Testis (tissue), 2 donors: ENCODE measurements at regions not wholly inside any gene's neighbourhood (a gene's known extent, or its start where the extent isn't known, plus 50 kb on each side); places are given as distances from the start of the nearest gene placed in this dataset.

Experiments
- DNase-seq: peaks from one replicate; pipeline ENCODE4 v3.0.0-alpha.2; 2019
- H3K27ac ChIP-seq, 2 donors: fragments of 200-600 bp; sonication (generic); one replicate each; pipeline ENCODE4 v1.5.1; 2019
- H3K27me3 ChIP-seq: fragments of 200-600 bp; sonication (generic); one replicate; pipeline ENCODE4 v1.5.1; 2019
- H3K36me3 ChIP-seq: fragments of 200-600 bp; sonication (generic); one replicate; pipeline ENCODE4 v1.5.1; 2017; ENCODE audit warnings: low read depth; ENCODE audit errors: missing control alignments
- H3K4me1 ChIP-seq: fragments of 200-600 bp; sonication (generic); one replicate; pipeline ENCODE4 v1.5.1; 2019
- H3K4me3 ChIP-seq, 2 donors: fragments of 200-600 bp; sonication (generic); one replicate each; pipeline ENCODE4 v1.5.1; 2017 to 2019
- H3K9me3 ChIP-seq: fragments of 200-600 bp; sonication (generic); one replicate; pipeline ENCODE4 v1.5.1; 2017
- POLR2A ChIP-seq: fragments of 450-650 bp; IDR thresholded peaks from one replicate; pipeline ENCODE4 v1.6.1; 2017; ENCODE audit warnings: antibody characterized with exemption, mild to moderate bottlenecking, moderate library complexity
- WGBS, 2 donors: methylation state at CpG; one replicate each; pipeline ENCODE4 v1.1.5; 2018; 5-methylcytosine and 5-hydroxymethylcytosine counted together
- intact Hi-C: fragments of 100-400 bp; cut with DNase I; formaldehyde crosslinking; loops from one replicate; pipeline ENCODE4 v1.15.1; 2023; ENCODE audit warnings: low total_unique reads
- TF ChIP-seq, protein P1 (sequence below), 3 experiments: fragments of 450-650 bp in 2 of 3; fragments of 200-600 bp in 1 of 3; sonication (generic) in 1 of 3; IDR thresholded peaks; one replicate each; pipeline ENCODE4 v1.5.1; 2016 to 2019; ENCODE audit warnings: antibody characterized with exemption in 3 of 3, mild to moderate bottlenecking in 2 of 3, moderate library complexity in 1 of 3

DNA sequence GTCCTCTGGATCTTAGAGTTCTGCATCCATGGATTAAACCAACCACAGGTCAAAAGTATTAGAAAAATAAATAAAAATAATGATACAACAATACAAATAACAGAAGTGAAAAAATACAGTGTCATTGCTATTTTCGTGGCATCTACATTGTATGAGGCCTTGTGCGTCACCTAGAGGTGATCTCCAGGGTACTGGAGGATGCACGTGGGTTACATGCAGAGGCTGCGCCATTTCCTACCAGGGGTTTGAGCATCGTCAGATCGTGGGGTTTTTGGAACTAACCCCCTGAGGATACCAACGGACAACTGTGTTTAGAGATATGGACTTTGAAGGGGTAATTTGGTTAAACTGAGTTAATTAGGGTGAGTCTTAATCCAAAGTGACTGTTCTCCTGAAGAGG, 224.7 kb downstream of the ENGASE start:
- no peaks in the 10 kb centered on the region for H3K36me3 ChIP-seq
- intact Hi-C loops, result no loop called here
- no peak overlapping the region for H3K27ac ChIP-seq
- no peaks in the 10 kb centered on the region for H3K9me3 ChIP-seq
- 88 to 91% methylated on average over 7 of the region's 7 CpGs for WGBS, 2 donors
- no peak for DNase-seq
- no peak overlapping the region for H3K4me3 ChIP-seq
- H3K27me3 ChIP-seq, result no peaks in the 10 kb centered on the region
- H3K4me1 ChIP-seq, result no peaks in the 10 kb centered on the region
- TF ChIP-seq, protein P1, sequence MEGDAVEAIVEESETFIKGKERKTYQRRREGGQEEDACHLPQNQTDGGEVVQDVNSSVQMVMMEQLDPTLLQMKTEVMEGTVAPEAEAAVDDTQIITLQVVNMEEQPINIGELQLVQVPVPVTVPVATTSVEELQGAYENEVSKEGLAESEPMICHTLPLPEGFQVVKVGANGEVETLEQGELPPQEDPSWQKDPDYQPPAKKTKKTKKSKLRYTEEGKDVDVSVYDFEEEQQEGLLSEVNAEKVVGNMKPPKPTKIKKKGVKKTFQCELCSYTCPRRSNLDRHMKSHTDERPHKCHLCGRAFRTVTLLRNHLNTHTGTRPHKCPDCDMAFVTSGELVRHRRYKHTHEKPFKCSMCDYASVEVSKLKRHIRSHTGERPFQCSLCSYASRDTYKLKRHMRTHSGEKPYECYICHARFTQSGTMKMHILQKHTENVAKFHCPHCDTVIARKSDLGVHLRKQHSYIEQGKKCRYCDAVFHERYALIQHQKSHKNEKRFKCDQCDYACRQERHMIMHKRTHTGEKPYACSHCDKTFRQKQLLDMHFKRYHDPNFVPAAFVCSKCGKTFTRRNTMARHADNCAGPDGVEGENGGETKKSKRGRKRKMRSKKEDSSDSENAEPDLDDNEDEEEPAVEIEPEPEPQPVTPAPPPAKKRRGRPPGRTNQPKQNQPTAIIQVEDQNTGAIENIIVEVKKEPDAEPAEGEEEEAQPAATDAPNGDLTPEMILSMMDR (IDR thresholded peaks at IDR 0.05), result no peak
- no peak for TF ChIP-seq POLR2A

DNA sequence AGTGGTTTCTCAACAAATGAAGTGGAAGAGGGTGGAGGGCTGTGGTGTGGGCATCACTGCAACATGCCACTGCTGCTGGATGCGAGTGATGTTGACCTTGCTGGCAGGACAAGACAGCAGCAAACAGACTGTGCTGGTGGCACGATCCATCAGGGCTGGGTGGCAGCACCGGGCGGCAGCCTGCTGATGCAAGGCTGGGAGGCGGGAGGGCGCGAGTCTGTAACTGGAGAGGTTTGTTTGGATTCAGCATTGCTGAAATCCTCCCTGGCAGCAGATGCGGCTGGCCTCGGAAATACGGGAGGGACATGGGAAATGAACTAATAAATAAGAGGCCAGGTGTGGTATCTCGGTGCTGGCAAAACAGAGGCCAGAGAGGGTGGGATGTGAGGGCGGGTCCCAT, 224.2 kb downstream of the ENGASE start:
- intact Hi-C loops, result no loop called here
- Histone ChIP-seq H3K27me3 (no peaks in the 10 kb centered on the region), H3K4me3 (no peak overlapping the region), H3K27ac (no peak overlapping the region), H3K9me3 (no peaks in the 10 kb centered on the region), H3K4me1 (no peaks in the 10 kb centered on the region), H3K36me3 (no peaks in the 10 kb centered on the region)
- 82 to 84% methylated on average over 12 of the region's 12 CpGs for WGBS, 2 donors
- no peak for TF ChIP-seq POLR2A
- TF ChIP-seq, protein P1 (IDR thresholded peaks at IDR 0.05), result no peak
- DNase-seq, result no peak

DNA sequence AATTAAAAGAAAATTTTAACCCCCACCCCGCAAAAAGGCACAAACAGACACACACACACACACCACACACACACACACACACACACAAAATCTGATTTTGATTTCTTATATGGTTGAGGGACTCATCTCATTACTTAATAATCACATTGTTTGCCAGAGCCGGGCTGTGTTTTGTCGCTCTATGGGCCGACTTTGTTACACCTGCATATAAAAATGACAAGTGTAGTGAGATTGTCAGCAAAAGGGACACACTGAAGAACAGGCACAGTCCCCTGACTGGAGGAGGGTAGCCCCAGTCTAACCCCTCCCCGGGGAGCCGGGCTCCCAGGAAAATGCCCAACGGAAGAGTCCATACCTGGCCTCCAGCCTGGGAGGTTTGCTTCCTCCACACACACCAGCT, 221.6 kb downstream of the ENGASE start:
- no peak overlapping the region for H3K27ac ChIP-seq
- no peak overlapping the region for H3K4me3 ChIP-seq
- no peaks in the 10 kb centered on the region for H3K36me3 ChIP-seq
- H3K4me1 ChIP-seq, result no peaks in the 10 kb centered on the region
- whole genome bisulfite sequencing, 2 donors, result 87 to 88% methylated on average over 7 of the region's 7 CpGs
- intact Hi-C loops, result no loop called here
- TF ChIP-seq, protein P1 (IDR thresholded peaks at IDR 0.05), result no peak
- TF ChIP-seq POLR2A, result no peak
- no peaks in the 10 kb centered on the region for H3K9me3 ChIP-seq
- no peak for DNase-seq
- no peaks in the 10 kb centered on the region for H3K27me3 ChIP-seq

DNA sequence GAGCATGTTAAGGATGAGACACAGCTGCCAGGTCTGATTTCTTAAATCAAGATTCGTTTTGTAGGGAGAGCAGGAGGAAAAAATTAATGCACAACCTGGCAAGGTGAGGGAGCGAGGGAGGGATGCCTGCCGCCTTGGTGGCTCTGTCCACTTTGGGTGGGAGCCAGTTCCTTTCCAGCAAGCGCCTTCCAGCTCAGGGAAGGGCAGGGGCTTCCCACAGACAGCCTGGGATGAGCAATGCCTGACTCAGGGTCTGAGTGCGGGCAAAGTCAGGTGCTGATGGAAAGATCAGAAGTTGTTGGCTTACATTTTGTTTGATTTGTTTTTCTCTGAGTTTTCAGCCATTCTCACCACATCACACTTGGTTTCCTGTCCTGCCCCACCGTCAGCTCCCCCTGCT, 220.7 kb downstream of the ENGASE start:
- TF ChIP-seq POLR2A, result no peak
- TF ChIP-seq, protein P1 (IDR thresholded peaks at IDR 0.05), result no peak
- intact Hi-C loops, result no loop called here
- Histone ChIP-seq H3K27me3 (no peaks in the 10 kb centered on the region), H3K4me1 (no peaks in the 10 kb centered on the region), H3K36me3 (no peaks in the 10 kb centered on the region), H3K4me3 (no peak overlapping the region), H3K27ac (no peak overlapping the region), H3K9me3 (no peaks in the 10 kb centered on the region)
- 68 to 77% methylated on average over 5 to 6 of the region's 6 CpGs for WGBS, 2 donors
- no peak for DNase-seq

DNA sequence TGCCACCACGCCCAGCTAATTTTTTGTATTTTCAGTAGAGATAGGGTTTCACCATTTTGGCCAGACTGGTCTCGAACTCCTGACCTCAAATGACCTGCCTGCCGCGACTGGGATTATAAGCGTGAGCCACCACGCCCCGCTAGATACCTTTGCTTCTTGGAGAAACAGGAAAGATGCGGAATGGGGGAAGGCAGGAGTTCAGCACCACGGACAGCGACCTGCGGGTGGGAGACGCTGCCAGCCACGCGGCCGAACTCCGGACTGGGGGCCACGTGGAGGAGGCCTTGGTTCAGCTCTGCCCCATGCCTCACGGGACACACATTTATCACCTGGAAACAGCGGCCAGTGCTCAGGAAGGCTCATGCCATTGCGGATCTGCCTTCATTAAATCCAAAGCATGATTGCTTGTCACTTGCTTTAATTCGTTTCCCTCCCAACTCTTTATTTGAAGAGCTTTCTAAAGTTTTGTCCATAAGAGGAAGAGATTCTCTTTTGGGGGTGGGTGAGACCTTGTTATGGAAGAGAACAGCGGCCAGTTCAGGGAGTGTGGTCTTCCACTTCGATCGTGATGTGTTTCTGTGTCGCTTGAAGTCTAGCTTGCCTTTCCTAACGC, 219.9 kb downstream of the ENGASE start:
- Histone ChIP-seq H3K9me3 (no peaks in the 10 kb centered on the region), H3K27ac (no peak overlapping the region), H3K4me1 (no peaks in the 10 kb centered on the region), H3K27me3 (no peaks in the 10 kb centered on the region), H3K4me3 (no peak overlapping the region), H3K36me3 (no peaks in the 10 kb centered on the region)
- TF ChIP-seq, protein P1 (IDR thresholded peaks at IDR 0.05), result no peak
- no peak for TF ChIP-seq POLR2A
- intact Hi-C loops, result no loop called here
- DNase-seq, result peak; percentile 83
- WGBS, 2 donors, result 14 to 24% methylated on average over 20 to 26 of the region's 26 CpGs
